Pancreas (tissue), 10 donors: ENCODE measurements at regions not wholly inside any gene's neighbourhood (a gene's known extent, or its start where the extent isn't known, plus 50 kb on each side); places are given as distances from the start of the nearest gene placed in this dataset.

ENCODE experiments used
- ATAC-seq, 4 donors: fragments of 200-7000 bp; cut with Tn5 transposase; one replicate each; pipeline versions ENCODE4 v1.8.0 to v1.9.1; 2020; ENCODE audit warnings: mild to moderate bottlenecking in 4 of 4, moderate library complexity in 4 of 4
- DNase-seq, 6 donors: peaks; one replicate each; pipeline ENCODE4 v3.0.0-alpha.2; 2020
- FAIRE-seq: peaks from 2 replicates; lab custom pipeline; 2012; peaks lifted over from hg19 to GRCh38; lab: Jason Lieb, UNC
- H3K27ac ChIP-seq, 4 donors: fragments of 200-600 bp; sonication (generic); 1 replicate in 3 of 4; 2 replicates in 1 of 4; pipeline versions ENCODE4 v1.5.0 to v1.8.0; 2020
- H3K27me3 ChIP-seq, 4 donors: fragments of 200-600 bp; one replicate each; pipeline ENCODE4 v1.8.0; 2021
- H3K36me3 ChIP-seq, 3 donors: fragments of 200-600 bp; sonication (generic) in 1 of 3; one replicate each; pipeline versions ENCODE4 v1.5.0 to v1.8.0; 2020 to 2021
- H3K4me1 ChIP-seq, 3 donors: fragments of 200-600 bp; one replicate each; pipeline ENCODE4 v1.8.0; 2021
- H3K4me3 ChIP-seq, 4 donors: fragments of 200-600 bp; sonication (generic) in 2 of 4; one replicate each; pipeline versions ENCODE4 v1.5.0 to v1.8.0; 2020 to 2021
- H3K9me3 ChIP-seq, 4 donors: fragments of 200-600 bp; one replicate each; pipeline ENCODE4 v1.8.0; 2021
- WGBS, 2 donors: extraction: QIAGEN DNeasy Blood & Tissue Kit; methylation state at CpG; one replicate each; pipeline ENCODE4 v1.1.7; 2013; 5-methylcytosine and 5-hydroxymethylcytosine counted together
- intact Hi-C, 3 donors: fragments of 100-400 bp; cut with DNase I; formaldehyde crosslinking; loops; one replicate each; pipeline versions ENCODE4 v1.11.1 to v1.14.2; 2022
- TF ChIP-seq, protein P1 (sequence below), 4 donors: fragments of 200-600 bp; sonication (generic) in 3 of 4; IDR thresholded peaks; one replicate each; pipeline versions ENCODE4 v1.5.0 to v1.8.0; 2021; ENCODE audit warnings: antibody characterized with exemption in 4 of 4
- donor health status: healthy with polysubstance abuse.
- donor health status: DM: no; HTN: no; CAD: no; lungs with moderate emphysema.
- donor health status: DM: no; HTN: no; CAD: no.
- donor health status: control.
- donor health status: control.
- donor health status: Bipolar disorder and iron deficiency.
- donor health status: DM: yes; HTN: yes; CAD: no.
- donor health status: DM: no; HTN: no; CAD: no.
- donor health status: DM: no; HTN: no; CAD: no.
- donor health status: DM: yes; HTN: yes; CAD: no.

DNA sequence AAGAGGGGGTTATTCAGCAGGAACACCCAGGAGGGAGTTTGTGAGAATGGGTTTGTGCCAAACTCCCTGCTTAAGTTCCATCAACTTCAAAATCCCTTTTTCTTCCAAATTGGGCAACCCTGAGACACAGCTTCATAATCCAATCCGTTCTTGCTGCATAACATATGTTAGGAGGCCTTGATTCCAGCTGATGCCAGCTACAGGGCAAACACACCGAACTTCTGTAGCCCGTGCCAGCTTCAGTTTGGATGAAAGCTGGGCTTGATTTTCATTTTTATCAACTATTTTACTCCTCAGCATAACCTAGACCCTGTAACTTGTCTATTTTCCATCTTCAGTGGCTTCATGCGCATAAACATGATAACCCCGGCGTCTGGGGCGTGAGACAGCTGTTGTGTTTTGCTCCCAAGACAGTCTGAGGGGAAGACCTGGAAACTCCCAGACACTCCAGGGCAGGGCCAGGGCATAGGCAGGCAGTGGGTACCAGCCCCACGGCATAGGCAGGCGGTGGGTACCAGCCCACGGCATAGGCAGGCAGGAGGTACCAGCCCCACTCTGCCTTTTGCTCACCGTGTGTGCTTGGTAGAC is 220.4 kb downstream of the C16orf95 start:
- H3K9me3 ChIP-seq, result no peaks in the 10 kb centered on the region
- peak in 4 of 6 donors; percentile 37 to 60 (median 49) for DNase-seq
- no peaks in the 10 kb centered on the region for H3K36me3 ChIP-seq
- TF ChIP-seq, protein P1, sequence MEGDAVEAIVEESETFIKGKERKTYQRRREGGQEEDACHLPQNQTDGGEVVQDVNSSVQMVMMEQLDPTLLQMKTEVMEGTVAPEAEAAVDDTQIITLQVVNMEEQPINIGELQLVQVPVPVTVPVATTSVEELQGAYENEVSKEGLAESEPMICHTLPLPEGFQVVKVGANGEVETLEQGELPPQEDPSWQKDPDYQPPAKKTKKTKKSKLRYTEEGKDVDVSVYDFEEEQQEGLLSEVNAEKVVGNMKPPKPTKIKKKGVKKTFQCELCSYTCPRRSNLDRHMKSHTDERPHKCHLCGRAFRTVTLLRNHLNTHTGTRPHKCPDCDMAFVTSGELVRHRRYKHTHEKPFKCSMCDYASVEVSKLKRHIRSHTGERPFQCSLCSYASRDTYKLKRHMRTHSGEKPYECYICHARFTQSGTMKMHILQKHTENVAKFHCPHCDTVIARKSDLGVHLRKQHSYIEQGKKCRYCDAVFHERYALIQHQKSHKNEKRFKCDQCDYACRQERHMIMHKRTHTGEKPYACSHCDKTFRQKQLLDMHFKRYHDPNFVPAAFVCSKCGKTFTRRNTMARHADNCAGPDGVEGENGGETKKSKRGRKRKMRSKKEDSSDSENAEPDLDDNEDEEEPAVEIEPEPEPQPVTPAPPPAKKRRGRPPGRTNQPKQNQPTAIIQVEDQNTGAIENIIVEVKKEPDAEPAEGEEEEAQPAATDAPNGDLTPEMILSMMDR (IDR thresholded peaks at IDR 0.05), result no peak
- 43 to 48% methylated on average over 11 of the region's 11 CpGs for WGBS, 2 donors
- peak overlapping the region; percentile 37 to 57 (median 45) for H3K27ac ChIP-seq
- no peak for FAIRE-seq
- no peak overlapping the region for H3K4me3 ChIP-seq
- no peaks in the 10 kb centered on the region for H3K27me3 ChIP-seq
- H3K4me1 ChIP-seq, result peaks cover 30 to 40% (median 30%) of the 10 kb centered on the region in 3 donors
- intact Hi-C loops, result no loop called here
- ATAC-seq, result peak in 3 of 4 donors; percentile 8 to 38 (median 14)

DNA sequence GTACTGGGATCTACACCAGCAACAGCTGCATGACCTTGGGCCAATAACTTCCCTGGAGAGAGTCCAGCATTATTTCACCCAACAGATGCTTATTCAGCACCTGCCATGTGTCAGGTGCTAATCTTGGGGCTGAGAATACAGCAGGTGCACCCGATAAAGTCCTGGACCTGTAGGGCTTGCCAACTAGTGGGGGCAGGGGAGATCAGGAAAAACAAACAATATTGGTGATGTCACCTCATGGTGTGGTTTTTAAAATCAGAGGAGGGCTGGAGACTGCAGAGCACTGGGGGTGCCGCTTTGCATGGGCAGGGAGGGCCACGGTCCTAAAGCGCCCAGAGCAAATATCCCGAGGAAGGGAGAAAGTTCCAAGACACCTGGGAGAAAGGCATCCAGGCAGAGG is 218.8 kb downstream of the C16orf95 start:
- WGBS, 2 donors, result 31 to 43% methylated on average over 5 of the region's 5 CpGs
- Histone ChIP-seq H3K36me3 (no peaks in the 10 kb centered on the region), H3K27ac (peak overlapping the region; percentile 61 to 84 (median 82)), H3K4me3 (no peak overlapping the region), H3K27me3 (no peaks in the 10 kb centered on the region), H3K9me3 (no peaks in the 10 kb centered on the region), H3K4me1 (peaks cover 34 to 50% (median 39%) of the 10 kb centered on the region in 3 donors)
- DNase-seq (peak; percentile 64 to 97 (median 91)), ATAC-seq (peak; percentile 74 to 88 (median 80)), FAIRE-seq (no peak)
- TF ChIP-seq, protein P1 (IDR thresholded peaks at IDR 0.05), result no peak
- intact Hi-C loops, result no loop called here

GRCh38 chr16:87098976-87099720 is 218.0 kb downstream of the C16orf95 start:
- Histone ChIP-seq H3K9me3 (no peaks in the 10 kb centered on the region), H3K27me3 (no peaks in the 10 kb centered on the region), H3K4me1 (peaks cover 30 to 45% (median 34%) of the 10 kb centered on the region in 3 donors), H3K4me3 (no peak overlapping the region), H3K27ac (peak overlapping the region; percentile 61 to 84 (median 82)), H3K36me3 (no peaks in the 10 kb centered on the region)
- ATAC-seq (peak; percentile 55 to 75 (median 68)), FAIRE-seq (no peak), DNase-seq (peak; percentile 66 to 91 (median 85))
- TF ChIP-seq, protein P1 (IDR thresholded peaks at IDR 0.05), result no peak
- intact Hi-C loops, result no loop called here
- WGBS, 2 donors, result 27 to 31% methylated on average over 9 of the region's 9 CpGs

DNA sequence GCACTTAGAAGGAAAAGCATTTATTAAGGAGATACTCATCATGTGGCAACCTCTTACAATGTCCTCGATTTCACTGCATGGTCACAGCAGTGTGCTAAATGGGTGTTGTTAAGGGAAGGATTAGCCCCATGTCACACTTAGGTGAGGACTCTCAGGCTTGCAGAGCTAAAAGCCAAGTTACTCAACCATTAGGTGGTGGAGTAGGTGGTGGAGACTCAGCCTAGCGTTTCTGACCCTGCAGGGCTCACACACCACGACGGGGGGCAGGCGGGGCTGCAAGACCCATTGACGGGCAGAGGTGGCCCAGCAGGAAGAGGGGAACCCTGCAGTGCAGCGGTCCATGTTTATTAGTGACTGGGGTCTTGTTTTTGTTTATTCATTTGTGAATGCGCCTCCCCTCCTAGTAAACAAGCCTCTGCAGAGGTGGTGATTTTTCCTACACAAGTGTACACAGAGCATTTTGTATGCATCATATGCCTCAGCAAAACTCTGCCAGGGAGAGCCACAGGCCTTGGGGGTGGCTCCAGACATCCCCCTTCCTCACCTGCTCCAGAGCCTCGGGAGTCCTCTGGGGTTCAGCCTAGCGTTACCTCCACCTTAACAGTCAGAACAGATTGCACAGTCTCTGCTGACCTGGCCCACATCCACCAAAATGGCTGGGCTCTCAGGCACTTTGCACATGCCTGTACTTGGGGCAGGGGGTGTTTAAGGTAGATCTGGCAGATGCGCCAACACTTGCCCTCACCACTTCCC is 216.7 kb downstream of the C16orf95 start:
- FAIRE-seq (no peak), ATAC-seq (no peak), DNase-seq (no peak)
- Histone ChIP-seq H3K27me3 (no peaks in the 10 kb centered on the region), H3K4me3 (no peak overlapping the region), H3K36me3 (no peaks in the 10 kb centered on the region), H3K9me3 (no peaks in the 10 kb centered on the region), H3K4me1 (peaks cover 30 to 41% (median 34%) of the 10 kb centered on the region in 3 donors), H3K27ac (peak overlapping the region in 2 of 4 donors; percentile 80 to 84)
- WGBS, 2 donors, result 65 to 77% methylated on average over 11 of the region's 11 CpGs
- intact Hi-C loops, result no loop called here
- TF ChIP-seq, protein P1 (IDR thresholded peaks at IDR 0.05), result no peak
